Renal pelvis (tissue), 1 donor: ENCODE measurements at regions not wholly inside any gene's neighbourhood (a gene's known extent, or its start where the extent isn't known, plus 50 kb on each side); places are given as distances from the start of the nearest gene placed in this dataset.

Experiments used
- DNase-seq: peaks from one replicate; pipeline ENCODE4 v3.0.0-alpha.2; 2013

DNA sequence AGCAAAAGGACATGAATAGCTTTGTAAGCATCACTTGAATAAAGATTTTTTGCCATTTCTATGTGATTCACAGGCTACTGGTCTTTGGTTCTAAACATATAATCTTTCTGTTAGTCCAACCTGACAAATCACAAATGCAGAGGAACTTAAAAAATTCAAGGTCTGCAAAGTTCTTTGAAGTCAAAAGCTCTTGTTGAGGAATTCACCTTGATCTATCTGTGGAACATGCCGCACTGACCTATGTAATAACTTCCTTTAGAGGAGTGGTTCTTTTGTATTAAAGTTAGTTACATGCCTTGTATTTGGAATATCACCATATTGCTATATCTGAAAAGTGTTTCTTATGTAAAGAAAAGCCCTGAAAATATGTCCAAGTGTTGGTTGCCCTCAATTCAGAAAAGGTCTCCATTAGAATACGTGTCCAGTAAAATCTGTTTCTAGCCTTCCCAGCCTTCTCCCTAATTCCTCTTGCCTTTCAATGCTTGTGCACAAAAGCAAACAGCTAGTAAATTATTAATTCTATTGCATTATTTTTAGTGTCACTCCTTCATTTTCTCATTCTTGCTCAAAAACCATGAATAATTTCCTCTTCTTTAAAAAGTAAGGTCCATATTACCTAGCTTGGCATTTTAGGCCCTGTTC lies 1192.8 kb downstream of the FLRT2 start:
- no peak for DNase-seq

GRCh38 chr14:86714575-86714974 lies 1184.6 kb downstream of the FLRT2 start:
- no peak for DNase-seq

DNA sequence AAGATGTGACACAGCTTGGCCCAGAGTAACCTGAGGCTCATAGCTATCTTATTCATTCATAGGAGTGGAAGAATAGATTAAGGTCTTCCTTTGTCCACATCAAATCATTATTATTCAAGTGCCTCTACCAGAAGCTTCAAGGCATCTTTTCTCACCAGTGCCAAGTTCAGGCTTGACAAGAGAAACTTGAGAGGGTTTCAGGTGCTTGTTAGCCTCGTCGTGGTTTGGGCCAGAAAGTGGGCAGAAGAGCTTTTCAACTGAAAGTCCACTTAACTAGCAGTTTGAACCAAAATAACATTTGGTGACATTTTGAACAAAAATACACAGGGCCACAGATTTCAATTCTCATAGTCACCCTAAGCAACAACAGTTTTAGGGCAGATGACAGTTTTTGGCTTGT lies 1184.2 kb downstream of the FLRT2 start:
- DNase-seq: no peak

- DNase-seq: no peak
Observed at GRCh38 chr14:86712727-86713126, 1182.8 kb downstream of the FLRT2 start.

- DNase-seq: no peak
Observed at GRCh38 chr14:86712176-86712575, 1182.2 kb downstream of the FLRT2 start.

DNA sequence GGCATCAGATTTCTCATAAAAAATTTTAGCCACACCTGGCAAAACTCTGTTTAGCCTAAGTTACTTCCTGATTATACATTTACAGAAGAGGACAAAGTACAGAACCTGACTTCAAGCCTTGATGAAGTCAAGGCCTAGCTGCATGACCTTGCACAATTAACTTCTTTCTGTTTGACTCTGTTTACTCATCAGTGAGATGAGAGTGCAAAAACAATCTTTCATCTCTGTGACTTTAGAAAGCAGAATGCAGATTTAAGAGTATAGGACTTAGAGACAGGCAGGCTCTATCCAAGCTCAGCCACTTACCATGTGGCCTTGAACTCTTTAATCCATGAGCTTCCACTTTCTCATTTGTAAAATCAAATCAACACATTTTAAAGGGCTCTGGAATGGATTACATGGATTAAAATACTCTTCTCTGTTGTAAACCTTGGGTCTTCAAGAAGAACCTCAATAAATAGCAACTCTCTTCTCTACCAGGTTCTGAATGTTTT lies 1178.9 kb downstream of the FLRT2 start:
- no peak for DNase-seq

DNA sequence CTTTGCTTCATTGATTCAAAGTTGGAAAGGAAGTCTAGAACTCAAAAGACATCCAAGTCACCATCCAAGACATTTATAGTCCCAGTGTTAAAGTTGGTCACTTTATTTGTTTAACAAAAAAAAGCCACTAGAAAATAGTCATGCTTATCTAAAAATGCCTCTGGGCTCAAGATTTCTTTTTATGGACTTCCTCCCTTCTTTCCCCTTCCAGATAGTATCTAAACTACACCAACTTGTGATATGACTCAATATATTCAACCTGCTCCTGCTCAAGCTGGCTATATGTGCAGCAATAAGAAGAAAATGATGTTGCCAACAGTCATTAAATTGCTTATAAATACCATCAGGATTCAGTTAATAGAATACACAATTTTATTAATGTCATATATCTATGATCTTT lies 1177.1 kb downstream of the FLRT2 start:
- no peak for DNase-seq

- no peak for DNase-seq
Observed at GRCh38 chr14:86683561-86683960, 1153.6 kb downstream of the FLRT2 start.

GRCh38 chr14:86675059-86675458 lies 1145.1 kb downstream of the FLRT2 start:
- DNase-seq: no peak

DNA sequence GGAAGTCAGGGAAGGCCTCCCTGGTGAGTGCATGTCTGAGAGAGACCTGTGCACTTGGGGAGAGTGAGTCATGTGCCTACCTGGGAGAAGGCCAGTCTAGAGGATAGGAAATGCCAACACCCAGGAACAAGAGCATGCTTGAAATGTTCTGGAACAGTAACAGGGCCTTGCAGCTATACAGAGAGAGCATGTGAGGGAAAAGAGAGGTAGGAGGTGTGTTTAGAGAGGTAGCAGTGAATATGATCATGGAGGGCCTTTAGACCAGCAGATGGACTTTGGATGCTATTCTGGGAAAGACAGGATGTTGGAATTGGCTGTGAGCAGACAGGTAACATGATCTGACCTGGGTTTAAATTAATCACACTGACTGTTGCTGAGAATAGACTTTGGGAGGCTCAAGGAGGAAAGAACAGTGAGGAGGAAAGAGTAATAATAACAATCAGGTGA lies 1143.6 kb downstream of the FLRT2 start:
- DNase-seq: no peak

GRCh38 chr14:86672080-86672479 lies 1142.1 kb downstream of the FLRT2 start:
- no peak for DNase-seq

DNA sequence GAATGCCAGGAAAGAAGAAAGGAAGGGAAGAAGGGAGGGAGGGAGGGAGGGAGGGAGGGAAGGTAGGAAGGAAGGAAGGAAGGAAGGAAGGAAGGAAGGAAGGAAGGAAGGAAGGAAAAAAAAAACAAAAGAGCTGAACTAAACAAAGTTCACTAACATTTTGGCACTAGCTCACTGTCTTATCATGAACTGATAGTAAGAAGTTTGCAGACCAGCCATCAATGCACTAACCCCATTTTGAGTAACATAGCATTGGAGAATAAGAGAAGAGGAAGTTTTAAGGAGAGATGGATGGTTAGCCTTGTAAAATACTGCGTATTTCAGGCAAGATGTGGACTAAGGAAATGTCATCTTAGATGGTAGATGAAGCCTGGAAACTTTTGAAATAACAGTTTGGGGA lies 1136.0 kb downstream of the FLRT2 start:
- no peak for DNase-seq

- DNase-seq: no peak
Observed at GRCh38 chr14:86662334-86662733, 1132.4 kb downstream of the FLRT2 start.

DNA sequence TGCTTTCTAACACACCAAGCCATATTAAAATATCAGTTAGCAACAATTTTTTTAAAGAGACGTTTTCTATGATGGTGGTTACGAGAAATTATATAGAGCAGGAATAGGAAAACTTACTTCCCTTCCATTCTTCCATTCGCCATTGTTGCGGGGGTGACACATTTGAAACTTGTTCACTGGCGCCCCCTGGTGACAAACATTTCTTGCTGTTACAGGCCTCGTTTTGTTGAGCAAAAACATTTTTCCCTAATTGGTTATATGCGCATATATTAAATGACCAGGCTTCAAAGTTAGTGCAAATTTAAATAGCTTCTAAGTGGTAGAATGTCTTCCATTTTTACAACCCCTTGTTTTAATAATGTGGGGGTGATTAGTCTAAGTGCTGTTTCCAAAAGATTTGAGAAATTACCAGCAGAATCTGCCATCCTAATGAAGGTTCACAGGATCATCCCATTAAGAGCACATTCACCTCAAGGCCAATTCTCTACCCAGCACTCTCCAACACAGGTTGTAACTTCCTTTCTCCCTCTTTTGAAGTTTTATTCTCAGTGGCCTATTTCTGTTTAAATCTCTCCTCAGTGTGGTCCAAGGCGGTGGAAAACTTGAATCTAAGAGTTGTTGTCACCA lies 1124.7 kb downstream of the FLRT2 start:
- DNase-seq: no peak

- no peak for DNase-seq
Observed at GRCh38 chr14:86652526-86652925, 1122.6 kb downstream of the FLRT2 start.

DNA sequence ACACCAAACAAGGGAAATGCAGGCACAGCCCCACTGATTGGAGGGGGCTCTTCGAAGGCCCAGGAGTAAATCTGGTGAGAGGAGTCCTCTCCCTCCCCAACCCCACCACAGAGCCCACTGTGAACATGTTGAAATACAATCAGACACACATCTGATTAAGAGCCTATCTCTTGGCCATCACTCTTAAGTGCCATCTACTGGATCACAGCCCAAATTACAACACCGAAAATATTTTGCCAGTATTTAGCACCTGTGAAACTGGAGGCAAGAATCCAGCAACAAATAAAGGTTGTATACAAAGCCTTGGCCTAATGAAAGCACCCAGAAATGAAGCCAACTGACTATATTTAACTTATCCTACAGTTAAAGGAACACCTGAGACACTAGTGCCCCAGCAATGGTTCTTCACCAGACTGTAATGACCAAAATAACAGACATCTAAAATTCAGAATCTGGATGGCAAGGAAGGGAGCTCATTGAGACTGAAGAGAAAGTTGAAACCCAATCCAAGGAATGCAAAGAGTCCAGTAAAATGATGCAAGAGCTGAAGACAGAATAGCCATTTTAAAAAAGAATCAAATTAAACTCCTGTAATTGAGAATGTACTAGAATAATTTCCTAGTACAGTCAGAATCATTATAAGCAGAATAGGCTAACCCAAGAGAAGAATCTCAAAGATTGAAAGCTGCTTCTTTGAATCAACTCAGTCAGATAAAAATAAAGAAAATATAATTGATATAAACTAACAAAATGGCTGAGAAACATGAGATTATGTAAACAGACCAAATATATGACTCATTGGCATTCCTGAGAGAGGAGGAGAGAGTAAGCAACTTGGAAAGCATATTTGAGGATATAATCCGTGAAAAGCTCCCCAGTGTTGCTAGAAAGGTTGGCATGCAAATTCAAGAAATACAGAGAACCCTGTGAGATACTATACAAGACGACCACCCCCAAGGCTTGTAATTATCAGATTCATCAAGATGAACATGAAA lies 1117.0 kb downstream of the FLRT2 start:
- no peak for DNase-seq

- DNase-seq: no peak
Observed at GRCh38 chr14:86646125-86646524, 1116.2 kb downstream of the FLRT2 start.

GRCh38 chr14:86641310-86641709 lies 1111.4 kb downstream of the FLRT2 start:
- no peak for DNase-seq

GRCh38 chr14:86640288-86640687 lies 1110.3 kb downstream of the FLRT2 start:
- DNase-seq: no peak

- no peak for DNase-seq
Observed at GRCh38 chr14:86639666-86640065, 1109.7 kb downstream of the FLRT2 start.

- no peak for DNase-seq
Observed at GRCh38 chr14:86639146-86639545, 1109.2 kb downstream of the FLRT2 start.

GRCh38 chr14:86627080-86627479 lies 1097.1 kb downstream of the FLRT2 start:
- DNase-seq: no peak

DNA sequence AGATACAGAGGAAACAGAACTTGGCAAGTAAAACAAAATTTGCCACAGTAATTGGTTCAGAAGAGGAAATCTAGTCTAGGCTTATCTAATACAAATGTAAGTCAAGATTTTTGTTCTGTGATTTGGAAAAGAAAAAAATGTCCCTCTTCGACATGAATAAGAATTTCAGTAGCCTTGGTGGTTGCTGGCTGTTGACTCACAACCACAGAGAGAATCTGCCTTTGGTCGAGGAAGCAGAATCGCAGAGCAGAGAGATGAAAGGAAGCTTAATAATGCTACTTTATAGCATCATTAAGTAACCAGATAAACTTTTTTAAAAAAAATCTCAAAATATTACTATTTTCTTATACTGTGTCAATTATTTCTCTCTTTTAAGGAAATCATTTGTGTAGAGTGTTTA lies 1096.6 kb downstream of the FLRT2 start:
- DNase-seq: no peak
